K562 (cell line): ENCODE measurements at regions not wholly inside any gene's neighbourhood (a gene's known extent, or its start where the extent isn't known, plus 50 kb on each side); places are given as distances from the start of the nearest gene placed in this dataset.

ENCODE experiments used
- DIDO1 ChIP-seq: fragments of 450-650 bp; IDR thresholded peaks from 2 replicates; pipeline ENCODE4 v1.6.1; 2016; ENCODE audit warnings: low read depth, missing biosample characterization, missing genetic modification characterization
- MEIS2 ChIP-seq: fragments of 450-650 bp; IDR thresholded peaks from 2 replicates; pipeline ENCODE4 v1.6.1; 2014; ENCODE audit warnings: mild to moderate bottlenecking; ENCODE audit not compliant: partially characterized antibody
- MTA2 ChIP-seq: fragments of 450-650 bp; IDR thresholded peaks from 2 replicates; pipeline ENCODE4 v1.6.1; 2016; ENCODE audit warnings: low read depth
- NCOA2 ChIP-seq, 2 experiments: fragments of 450-650 bp; IDR thresholded peaks; 2 replicates each; pipeline ENCODE4 v1.6.1; 2018; ENCODE audit warnings: mild to moderate bottlenecking in 2 of 2, moderate library complexity in 1 of 2; ENCODE audit not compliant: partially characterized antibody in 2 of 2
- PHTF2 ChIP-seq: fragments of 250-450 bp; sonication (Bioruptor Pico); IDR thresholded peaks from 2 replicates; pipeline ENCODE4 v1.5.0; 2021; ENCODE audit warnings: mild to moderate bottlenecking
- THRAP3 ChIP-seq: fragments of 450-650 bp; IDR thresholded peaks from 2 replicates; pipeline ENCODE4 v1.6.1; 2016; ENCODE audit warnings: mild to moderate bottlenecking, inconsistent platforms, borderline replicate concordance
- ZNF143 ChIP-seq: sonication (generic); formaldehyde crosslinking; IDR thresholded peaks from 2 replicates; pipeline ENCODE4 v1.9.0; 2022; ENCODE audit warnings: mild to moderate bottlenecking, missing genetic modification reagents
- ZNF639 ChIP-seq, 2 experiments: fragments of 200-800 bp in 1 of 2; sonication (Bioruptor generic) in 1 of 2; sonication (generic) in 1 of 2; formaldehyde crosslinking in 1 of 2; IDR thresholded peaks in 1 of 2; conservative IDR thresholded peaks in 1 of 2; 2 replicates each; pipeline versions ENCODE4 v1.5.0 to v1.6.1; 2016 to 2020; ENCODE audit warnings: missing compliant biosample characterization in 1 of 2, missing genetic modification characterization in 1 of 2, missing genetic modification reagents in 1 of 2
- ZNF696 ChIP-seq: fragments of 250-450 bp; sonication (Bioruptor Pico); conservative IDR thresholded peaks from 2 replicates; pipeline ENCODE4 v1.4.0; 2020; ENCODE audit warnings: mild to moderate bottlenecking, moderate library complexity
- TF ChIP-seq, protein P1 (sequence below): fragments of 450-650 bp; formaldehyde crosslinking; IDR thresholded peaks from 2 replicates; pipeline ENCODE4 v1.4.0; 2022; ENCODE audit warnings: missing genetic modification characterization

GRCh38 chr2:746697-747096 lies 69.5 kb upstream of the TMEM18 start (continued):
- TF ChIP-seq, protein P1, sequence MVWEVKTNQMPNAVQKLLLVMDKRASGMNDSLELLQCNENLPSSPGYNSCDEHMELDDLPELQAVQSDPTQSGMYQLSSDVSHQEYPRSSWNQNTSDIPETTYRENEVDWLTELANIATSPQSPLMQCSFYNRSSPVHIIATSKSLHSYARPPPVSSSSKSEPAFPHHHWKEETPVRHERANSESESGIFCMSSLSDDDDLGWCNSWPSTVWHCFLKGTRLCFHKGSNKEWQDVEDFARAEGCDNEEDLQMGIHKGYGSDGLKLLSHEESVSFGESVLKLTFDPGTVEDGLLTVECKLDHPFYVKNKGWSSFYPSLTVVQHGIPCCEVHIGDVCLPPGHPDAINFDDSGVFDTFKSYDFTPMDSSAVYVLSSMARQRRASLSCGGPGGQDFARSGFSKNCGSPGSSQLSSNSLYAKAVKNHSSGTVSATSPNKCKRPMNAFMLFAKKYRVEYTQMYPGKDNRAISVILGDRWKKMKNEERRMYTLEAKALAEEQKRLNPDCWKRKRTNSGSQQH (CRISPR knock-in tag): no peak
- TF ChIP-seq THRAP3 (no peak), NCOA2 (IDR thresholded peaks at IDR 0.05; ENCODE audit: partially characterized antibody in 2 of 2) (no peak), DIDO1 (tag) (no peak), ZNF143 (CRISPR knock-in tag) (no peak), MTA2 (no peak), MEIS2 (no peak), PHTF2 (CRISPR knock-in tag) (no peak), ZNF639 (CRISPR knock-in tag; conservative IDR thresholded peaks at IDR 0.05 in 1 of 2, IDR thresholded peaks at IDR 0.05 in 1 of 2) (no peak), ZNF696 (no peak)
- TF ChIP-seq, all 486 proteins: peak for 0
